Liver (tissue), 3 donors: ENCODE measurements at regions not wholly inside any gene's neighbourhood (a gene's known extent, or its start where the extent isn't known, plus 50 kb on each side); places are given as distances from the start of the nearest gene placed in this dataset.

ENCODE experiments used
- CTCF ChIP-seq: fragments of 150-350 bp; IDR thresholded peaks from 2 replicates; pipeline ENCODE4 v1.5.1; 2017; ENCODE audit warnings: improper control_type of control experiment, low read depth, low read length; ENCODE audit not compliant: missing input control
- FOXA2 ChIP-seq: IDR thresholded peaks from 2 replicates; pipeline ENCODE4 v1.6.1; 2016; ENCODE audit warnings: antibody characterized with exemption
- GABPA ChIP-seq, 2 donors: IDR thresholded peaks in 1 of 2; conservative IDR thresholded peaks in 1 of 2; 2 replicates each; pipeline ENCODE4 v1.6.1; 2016; ENCODE audit warnings: antibody characterized with exemption in 2 of 2, mild to moderate bottlenecking in 1 of 2, moderate library complexity in 1 of 2
- MAX ChIP-seq: IDR thresholded peaks from 2 replicates; pipeline ENCODE4 v1.6.1; 2016; ENCODE audit warnings: antibody characterized with exemption
- NR2F2 ChIP-seq: IDR thresholded peaks from 2 replicates; pipeline ENCODE4 v1.6.1; 2016; ENCODE audit warnings: antibody characterized with exemption
- REST ChIP-seq: IDR thresholded peaks from 2 replicates; pipeline ENCODE4 v1.6.1; 2016; ENCODE audit warnings: antibody characterized with exemption, mild to moderate bottlenecking
- SP1 ChIP-seq: IDR thresholded peaks from 2 replicates; pipeline ENCODE4 v1.6.1; 2018; ENCODE audit warnings: antibody characterized with exemption, mild to moderate bottlenecking
- donor health status: healthy.
- donor health status: healthy.

- TF ChIP-seq SP1: no peak
- no peak for TF ChIP-seq REST
- TF ChIP-seq CTCF: no peak
- no peak for TF ChIP-seq GABPA (IDR thresholded peaks at IDR 0.05 in 1 of 2, conservative IDR thresholded peaks at IDR 0.05 in 1 of 2)
- TF ChIP-seq NR2F2: no peak
- TF ChIP-seq FOXA2: no peak
- TF ChIP-seq MAX: no peak
Measured at GRCh38 chr15:96716075-96716474, 385.6 kb downstream of the NR2F2 start.
